Inferior parietal cortex (tissue), 1 donor: ENCODE measurements at regions not wholly inside any gene's neighbourhood (a gene's known extent, or its start where the extent isn't known, plus 50 kb on each side); places are given as distances from the start of the nearest gene placed in this dataset.

Source experiments
- DNase-seq: peaks from one replicate; pipeline ENCODE4 v3.0.0-alpha.2; 2016; ENCODE audit errors: extremely low spot score

DNA sequence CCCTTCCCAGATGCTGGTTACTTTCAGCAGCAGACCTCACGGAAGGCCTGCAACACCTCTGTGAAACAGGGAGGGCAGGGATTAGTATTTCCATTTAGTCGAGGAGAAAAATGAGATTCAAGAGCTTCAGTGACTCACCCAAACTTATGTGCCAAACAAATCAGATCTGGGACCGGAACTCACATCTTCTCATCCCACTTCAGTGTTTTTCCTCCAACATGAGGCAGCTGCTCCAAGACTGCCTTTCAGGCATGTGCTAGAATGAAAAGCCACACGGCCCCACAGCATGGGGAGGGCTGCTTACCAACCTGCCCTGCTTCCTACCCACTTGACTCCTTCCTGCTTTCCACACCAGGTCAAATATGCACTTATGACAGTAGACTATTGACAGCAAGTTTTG is 129.4 kb upstream of the SLC24A5 start:
- DNase-seq = peak; percentile 14

DNA sequence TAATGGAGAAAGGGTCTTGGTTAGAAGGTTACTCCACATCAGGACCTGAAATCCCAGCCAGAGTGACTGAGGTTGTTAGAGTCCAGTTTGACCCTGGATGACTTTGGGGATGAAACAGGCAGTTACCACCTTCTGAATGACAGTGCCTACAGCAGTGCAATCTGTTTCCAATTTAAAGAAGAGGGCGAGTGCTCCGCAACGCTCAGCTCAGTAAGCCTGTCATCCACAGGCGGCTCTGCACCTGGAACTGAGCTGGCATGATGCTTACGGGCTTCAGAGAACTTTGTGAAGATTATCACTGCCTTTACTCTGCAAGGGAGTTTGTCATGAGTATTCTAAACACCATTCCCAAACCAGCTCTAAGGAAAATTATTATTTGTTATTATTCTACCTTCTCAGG is 127.7 kb upstream of the SLC24A5 start:
- DNase-seq = no peak

DNA sequence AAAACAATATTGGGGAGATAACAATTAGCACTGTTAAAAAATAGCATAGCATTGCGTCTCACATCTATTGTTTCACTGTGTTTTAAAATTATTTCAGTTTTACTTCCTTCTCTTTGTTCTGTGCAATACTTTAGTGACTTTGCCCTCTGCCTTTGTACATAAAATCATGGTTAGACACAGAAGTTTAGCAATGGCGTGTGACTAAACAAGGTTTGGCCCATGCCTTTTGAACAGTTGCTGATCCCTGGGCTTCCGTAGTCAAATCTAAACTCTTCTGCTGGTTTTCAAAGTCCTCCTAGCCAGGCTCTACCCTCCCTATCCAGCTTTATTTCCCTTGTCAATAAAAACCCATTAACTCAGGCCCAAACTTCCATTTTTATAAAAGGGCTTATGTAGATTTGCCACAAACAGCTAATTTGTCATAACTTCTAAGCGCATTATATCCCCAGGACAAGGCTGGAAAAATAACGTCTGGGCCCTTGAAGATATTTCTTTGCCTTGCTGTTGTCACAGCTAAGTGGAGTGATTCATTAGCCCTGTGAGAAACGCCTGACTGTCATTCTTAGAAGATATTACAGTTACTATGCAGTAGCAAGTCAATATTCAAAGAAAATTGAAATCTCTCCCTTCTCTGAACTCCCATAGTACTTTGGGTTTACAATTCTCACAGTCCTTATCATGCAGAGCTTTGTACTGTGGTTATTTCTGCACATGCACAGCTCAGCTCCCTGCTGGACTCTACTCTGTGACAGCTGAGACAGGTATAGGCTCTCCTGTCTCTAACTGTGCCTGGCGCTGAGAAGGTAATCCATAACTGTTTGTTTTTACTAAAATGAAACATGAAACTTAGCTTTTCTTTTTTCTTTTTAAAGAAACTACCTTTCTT is 123.4 kb upstream of the SLC24A5 start:
- no peak for DNase-seq

DNA sequence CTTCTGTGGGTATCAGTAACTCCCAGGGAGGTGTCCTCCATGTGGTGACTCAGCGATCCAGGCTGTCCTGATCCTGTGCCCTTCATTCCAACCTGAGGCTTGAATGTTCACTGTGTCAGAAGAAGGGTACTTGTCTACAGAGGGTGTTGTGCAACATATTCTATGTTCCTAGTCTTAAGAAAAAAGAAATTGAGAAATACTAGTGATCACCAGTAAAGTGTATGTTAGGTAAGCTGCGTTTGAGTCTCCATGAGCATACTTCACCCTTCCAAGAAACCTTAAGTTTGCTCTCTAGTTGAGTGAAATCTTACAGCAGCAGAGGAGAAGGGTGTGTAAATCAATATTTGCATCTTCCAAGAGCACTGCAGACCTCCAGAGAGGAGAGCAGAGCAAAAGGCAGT is 122.2 kb upstream of the SLC24A5 start:
- no peak for DNase-seq

DNA sequence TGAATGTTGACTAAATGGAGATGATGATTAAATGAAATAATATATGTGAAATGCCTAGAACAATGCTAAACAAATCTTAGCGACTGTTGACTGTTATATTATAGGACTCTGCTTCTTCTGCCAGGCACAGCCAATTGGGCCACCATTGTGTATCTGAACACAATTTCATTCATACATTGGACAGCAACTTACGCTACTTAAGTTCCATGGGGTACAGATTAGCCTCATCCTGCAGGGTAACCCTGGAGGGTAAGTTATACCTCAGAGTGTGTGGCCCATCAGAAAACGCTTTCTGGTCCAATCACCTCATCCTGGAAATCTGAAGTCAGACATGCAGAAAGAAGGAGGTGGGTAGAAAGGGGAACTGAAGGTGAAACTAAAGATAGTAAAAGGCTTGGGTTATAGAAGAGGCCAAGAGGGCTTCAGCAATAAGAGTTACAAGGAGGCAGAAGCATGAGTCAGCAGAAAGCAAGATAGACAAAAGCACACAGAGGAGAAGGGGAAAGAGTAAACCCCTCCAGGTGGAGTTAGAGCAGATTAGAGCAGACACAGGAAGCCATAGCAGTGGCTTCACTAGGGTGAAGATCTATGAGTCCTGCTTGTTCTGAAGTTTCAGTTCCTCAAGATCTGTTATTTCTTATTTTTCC is 119.3 kb upstream of the SLC24A5 start:
- no peak for DNase-seq

DNA sequence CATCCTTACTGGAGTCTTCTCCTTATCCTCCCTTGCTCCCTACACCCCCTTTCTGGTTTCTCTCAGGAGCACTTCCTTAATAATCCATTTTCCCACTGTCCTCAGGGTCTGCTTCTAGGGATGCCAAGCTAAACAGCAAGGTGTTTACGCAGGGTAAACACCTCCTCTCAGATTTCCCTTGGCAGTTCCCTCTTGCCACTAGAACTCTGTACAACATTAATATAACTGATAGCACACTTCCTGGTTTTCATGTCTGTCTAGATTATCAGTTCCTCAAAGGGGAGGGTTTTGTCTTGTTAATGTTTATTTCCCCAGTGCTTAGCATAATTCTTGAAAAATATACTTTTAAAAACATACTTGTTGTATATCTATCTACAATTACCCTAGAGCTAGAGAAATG is 118.0 kb upstream of the SLC24A5 start:
- no peak for DNase-seq

DNA sequence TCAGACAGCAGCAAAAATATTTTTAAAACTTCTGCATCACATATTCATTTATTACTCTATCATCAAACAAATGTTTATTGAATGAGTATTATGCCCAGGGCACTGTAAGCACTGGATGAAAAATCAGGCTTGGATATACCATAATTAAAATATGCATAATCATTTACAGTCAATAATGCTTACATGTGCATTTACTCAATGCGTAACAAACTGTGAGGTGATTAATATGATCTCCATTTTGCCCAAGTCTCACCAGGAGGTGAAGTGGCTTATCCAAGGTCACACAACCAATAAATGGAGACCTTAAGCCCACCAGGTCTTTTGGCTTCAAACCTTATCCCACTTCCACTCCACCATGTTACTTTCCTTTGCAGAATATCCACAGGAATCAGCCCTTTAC is 117.3 kb upstream of the SLC24A5 start:
- DNase-seq = no peak

DNA sequence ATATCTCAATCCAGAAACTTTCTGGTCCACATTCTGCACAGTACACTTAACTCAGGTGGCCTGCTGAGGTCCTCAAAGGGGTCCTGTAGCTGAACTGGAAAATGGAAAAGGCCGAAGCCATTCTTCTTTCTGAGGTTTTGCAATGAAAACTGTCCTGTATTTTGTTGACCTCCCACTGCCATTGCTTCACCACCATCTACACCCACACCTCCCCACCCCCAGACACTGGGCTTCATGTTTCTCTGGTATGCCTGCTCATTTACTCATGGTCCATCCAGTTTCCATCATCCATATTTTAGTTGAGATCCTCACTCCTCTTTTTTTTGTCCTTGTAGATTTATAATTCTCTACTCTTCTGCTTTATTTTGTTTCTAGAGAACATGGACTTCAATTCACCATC is 115.7 kb upstream of the SLC24A5 start:
- DNase-seq = no peak

DNA sequence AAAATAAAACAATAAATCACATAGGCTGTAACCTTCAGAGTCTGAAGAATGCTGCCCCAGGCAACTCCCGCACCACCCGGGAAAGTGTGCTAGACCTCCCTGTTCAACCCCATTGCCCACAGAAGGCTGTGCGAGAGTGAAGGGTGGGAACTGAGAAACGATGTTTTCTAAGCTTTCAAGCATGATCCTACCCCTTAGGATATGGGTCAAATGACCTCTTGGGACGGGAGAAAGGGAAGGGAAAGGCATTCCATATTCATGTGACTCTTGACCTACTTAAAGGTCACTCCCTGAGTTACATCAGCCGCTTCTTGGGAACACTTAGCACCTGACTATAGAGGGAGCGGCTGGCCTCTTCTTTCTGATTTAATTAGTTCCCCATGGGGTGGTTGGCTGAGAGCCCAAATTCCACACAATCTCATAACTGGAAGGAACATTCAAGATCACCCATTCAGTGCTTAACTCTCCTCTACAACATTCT is 114.7 kb upstream of the SLC24A5 start:
- no peak for DNase-seq

DNA sequence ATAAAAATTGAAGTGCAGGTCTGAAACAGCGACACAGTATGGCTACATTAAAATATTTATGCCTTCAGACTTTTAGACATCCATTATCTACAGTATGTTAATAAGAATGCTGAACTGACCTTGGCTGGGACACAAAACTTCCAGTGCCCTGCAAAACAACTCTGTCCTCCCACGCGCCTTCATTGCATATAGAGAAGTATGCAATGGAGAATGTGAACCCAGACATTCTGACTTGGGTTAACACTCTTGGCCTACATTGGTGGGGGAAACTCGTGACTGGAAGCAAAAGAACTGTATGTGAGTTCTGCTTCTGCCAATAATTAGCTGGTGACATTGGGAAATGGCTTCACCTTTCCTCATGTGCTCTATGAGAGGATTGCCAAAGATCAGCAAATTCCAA is 110.5 kb upstream of the SLC24A5 start:
- DNase-seq = no peak

DNA sequence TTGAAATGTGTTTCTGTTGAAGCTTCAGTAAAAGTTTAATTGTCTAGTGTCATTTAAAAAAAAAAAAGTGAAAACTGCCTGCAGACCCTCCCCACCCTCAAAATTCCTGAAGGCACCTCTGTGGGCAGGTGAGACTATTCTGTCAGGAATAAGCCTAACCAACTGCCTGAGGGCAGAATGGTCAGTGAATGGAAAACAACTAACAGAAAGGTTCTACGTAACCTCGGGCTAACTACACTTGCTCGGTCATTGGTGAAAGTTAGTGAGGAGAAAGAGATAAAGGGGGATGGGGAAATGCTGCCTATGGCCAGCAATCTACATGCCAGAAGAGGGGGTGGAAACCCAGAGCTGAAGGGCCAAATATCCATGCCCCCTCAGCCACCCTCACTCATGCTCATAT is 108.6 kb upstream of the SLC24A5 start:
- no peak for DNase-seq

DNA sequence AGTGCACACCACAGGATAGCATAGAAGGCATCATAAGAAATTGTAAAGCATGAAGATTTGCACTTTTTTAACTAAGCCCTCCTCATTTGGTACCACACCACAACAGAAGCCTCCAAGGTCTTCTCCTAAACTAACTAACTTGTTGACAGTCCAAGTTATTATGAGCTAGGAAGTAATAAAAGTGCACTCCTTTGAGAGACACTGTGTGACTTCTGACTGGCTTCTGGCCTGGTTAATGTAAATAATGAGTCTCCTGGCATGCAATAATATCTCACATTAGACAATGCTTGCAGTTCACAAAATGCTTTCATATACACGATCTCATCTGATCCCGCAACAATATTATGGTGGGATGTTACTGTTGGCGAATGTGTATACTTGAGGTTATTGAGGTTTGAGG is 103.9 kb upstream of the SLC24A5 start:
- DNase-seq = no peak

DNA sequence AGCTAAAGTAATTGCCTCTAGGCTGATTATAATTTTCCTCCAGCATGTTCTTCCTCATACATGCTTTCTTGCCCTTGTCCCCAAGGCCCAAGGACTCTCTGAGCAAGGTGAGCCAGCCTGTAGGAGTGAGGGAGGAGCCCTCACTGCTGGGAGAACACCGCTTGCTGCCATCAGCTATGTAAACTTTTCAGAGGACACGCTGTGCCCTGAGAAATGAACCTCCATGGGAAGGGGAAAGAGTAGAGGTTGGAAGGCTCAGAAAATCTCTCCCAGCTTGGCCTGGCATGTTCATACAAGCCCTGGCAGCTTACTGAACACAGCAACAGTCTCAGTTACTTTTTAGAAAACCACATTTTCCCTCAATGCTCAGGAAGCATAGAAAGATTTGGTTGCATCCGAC is 103.0 kb upstream of the SLC24A5 start:
- no peak for DNase-seq

DNA sequence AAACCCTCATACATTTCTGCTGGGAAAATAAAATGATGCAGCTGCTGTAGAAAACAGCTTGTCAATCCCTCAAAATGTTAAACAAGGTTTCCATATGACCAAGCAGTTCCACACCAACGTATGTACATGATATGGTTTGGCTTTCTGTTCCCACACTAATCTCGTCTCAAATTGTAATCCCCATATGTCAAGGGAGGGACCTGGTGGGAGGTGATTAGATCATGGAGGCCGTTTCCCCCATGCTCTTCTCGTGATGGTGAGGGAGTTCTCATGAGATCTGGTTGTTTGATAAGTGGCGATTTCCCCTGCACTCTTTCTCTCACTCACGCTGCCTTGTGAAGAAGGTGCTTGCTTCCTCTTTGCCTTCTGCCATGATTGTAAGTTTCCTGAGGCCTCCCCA is 100.6 kb upstream of the SLC24A5 start:
- no peak for DNase-seq

DNA sequence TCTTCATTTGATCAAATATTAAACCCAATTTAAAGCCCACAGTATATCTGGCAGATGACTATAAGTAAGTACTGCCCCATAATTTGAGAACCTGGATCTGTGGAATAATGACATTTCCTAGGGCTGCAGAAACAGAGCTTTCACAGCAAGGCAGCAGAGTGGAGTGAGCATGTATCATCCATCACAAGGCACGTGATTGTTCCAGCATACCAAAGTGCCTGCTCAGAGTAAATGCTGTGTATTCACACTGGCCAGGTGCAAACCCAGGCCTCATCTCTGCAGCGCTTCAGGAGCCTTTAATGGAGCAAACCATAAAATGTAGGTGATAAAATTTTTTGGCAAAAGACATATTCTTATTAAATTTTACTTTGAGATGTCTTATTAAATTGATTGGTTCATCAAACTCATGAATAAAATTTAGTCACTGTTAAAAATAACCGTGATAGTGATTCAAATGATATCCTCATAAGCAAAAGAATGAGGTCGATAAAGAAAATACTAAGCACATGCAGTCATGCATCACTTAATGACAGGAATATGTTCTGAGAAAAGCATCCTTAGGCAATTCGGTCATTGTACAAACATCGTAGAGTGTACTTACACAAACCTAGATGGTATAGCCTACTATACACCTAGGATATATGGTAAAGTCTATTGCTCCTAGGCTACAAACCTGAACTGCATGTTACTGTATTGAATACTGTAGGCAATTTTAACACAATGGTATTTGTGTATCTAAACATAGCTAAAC is 99.3 kb upstream of the SLC24A5 start:
- DNase-seq = no peak

DNA sequence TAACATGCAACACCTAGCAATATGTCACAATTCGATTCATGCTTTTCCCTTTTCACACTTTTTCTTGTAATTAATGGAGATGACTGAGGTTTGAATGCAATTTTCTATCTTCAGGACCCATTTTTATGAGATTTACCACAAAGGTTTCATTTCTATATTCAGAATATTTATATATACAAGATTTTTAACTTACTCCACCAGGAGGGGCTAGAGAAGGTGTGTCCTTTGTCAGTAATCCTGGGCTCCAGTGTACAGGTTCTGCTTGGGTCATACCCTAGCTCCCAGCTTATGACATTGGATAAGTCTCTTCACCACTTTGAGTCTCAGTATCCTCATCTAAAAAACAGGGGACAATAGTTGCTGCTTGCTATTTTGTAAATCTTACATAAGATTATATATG is 95.7 kb upstream of the SLC24A5 start:
- DNase-seq = no peak

DNA sequence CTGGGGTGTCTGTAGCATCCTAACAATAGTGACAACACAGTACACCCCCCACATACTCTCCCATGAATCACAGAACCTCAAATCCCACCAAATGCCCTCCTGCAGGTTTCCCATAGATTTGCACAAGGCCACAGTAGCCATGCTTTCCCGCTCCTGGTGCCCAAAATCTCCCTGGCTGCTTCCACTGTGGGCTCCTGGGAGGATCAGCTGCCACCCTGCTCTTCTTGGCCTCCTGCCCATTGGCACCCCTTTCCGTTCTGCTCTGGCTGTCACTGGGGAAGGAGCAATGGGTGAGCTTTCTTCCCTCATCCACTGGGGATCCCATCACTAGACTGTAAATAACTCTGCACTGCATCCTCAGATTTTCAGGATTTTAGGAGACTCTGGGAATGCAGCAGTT is 92.1 kb upstream of the SLC24A5 start:
- no peak for DNase-seq

DNA sequence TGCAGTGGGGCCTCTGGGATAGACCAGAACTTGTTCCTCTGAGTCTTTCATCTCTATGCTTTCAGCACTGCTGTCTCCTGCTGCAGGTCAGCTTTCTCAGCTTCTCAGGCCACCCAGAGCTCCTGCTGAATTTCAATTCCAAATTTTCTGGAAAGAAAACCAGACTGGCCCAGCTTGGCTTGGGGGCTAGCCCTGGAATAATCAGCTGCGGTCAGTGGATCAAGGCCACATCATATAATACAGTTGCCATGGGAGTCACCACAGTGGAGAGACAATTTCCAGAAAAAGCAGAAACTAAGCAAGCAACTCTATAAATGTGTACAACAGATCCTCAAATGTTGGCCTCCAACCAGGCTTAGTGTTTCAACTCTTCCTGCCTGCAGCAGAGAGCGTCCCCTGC is 91.1 kb upstream of the SLC24A5 start:
- peak; percentile 5 for DNase-seq

DNA sequence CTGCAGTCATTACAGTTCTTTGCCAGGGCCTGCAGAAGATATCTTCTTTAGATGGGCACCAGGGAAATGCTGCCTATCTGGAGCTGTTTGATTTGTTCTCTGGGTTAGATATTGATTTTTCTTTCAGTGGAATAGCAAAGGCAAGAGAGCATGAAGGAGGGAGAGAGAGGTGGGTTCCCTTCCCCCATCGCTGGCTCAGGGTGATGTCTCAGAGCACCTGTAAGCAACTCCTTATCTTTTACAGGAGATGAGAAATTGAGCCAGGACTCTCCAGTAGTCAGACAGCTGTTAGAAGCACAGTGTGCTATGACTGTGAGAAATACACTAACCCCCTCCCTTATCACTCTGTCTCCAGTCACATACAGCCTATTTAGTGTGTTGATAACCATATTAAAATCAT is 89.3 kb upstream of the SLC24A5 start:
- no peak for DNase-seq

DNA sequence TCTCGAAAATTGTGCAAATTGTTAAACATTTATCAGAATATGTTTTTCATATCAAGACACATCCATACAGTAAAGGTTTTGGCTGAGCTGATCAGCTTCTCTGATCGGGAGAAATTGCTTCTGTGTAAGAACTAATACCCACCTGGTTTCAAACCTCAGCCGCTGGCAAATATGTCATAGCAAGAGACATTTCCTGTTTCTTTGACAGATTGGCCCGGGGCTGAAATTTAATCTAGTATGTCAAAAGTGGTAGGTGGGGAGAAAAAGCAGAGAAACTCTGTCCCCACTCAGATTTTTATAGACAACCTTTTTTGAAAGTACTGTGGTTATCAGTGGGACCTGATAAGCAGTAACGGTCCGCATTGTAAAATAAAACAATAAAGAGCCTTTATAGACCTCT is 88.8 kb upstream of the SLC24A5 start:
- DNase-seq = no peak

DNA sequence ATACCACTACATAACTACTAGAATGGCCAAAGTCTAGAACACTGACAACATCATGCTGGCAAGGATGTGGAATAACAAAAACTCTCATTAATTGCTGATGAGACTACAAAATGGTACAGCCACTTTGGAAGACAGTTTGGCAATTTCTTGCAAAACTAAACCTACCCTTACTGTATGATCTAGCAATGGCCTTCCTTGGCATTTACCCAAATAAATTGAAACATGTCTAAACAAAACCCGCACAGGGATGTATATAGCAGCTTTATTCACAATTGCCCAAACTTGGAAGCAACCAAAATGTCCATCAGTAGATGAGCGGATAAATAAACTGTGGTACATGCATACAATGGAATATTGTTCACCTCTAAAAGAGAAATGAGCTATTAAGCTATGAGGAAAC is 87.9 kb upstream of the SLC24A5 start:
- DNase-seq = no peak

DNA sequence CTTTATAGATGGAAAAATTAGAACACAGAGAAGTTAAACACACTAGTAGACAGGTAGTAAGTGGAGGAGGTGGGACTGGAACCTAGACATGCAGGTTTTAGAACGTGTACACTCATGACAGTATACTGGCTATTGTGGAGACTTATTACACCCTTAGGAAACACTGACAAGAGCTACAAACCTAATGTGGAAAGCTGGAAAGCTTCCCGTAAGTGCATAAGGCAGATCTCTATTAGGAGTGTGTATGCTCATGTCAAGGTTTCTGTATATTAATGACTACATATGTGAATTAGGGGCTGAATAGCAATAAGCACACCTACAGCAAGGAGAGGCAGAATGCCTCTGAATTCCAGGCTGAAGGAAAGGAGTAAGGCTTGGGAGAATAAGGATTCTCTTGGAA is 82.6 kb upstream of the SLC24A5 start:
- no peak for DNase-seq
